Astrocyte (in vitro differentiated cells and primary cell): ENCODE measurements at regions not wholly inside any gene's neighbourhood (a gene's known extent, or its start where the extent isn't known, plus 50 kb on each side); places are given as distances from the start of the nearest gene placed in this dataset.

ENCODE experiments used
- DNase-seq: peaks from one replicate; pipeline ENCODE4 v3.0.0-alpha.2; 2010; ENCODE audit warnings: low read depth
- FAIRE-seq: peaks from 2 replicates; lab custom pipeline; 2011; peaks lifted over from hg19 to GRCh38; lab: Jason Lieb, UNC
- H2AFZ ChIP-seq: 2 replicates; pipeline ENCODE4 v1.6.0; 2012; ENCODE audit warnings: low read depth, low read length, inconsistent platforms
- H3K27ac ChIP-seq: 2 replicates; pipeline ENCODE4 v1.5.1; 2011; ENCODE audit warnings: low read depth, low read length, inconsistent platforms
- H3K27me3 ChIP-seq: 2 replicates; pipeline ENCODE4 v1.6.0; 2011; ENCODE audit warnings: low read length, inconsistent platforms; ENCODE audit not compliant: insufficient read depth
- H3K36me3 ChIP-seq: 2 replicates; pipeline ENCODE4 v1.5.1; 2011; ENCODE audit warnings: low read length, inconsistent platforms; ENCODE audit not compliant: insufficient read depth
- H3K4me1 ChIP-seq: 2 replicates; pipeline ENCODE4 v1.5.1; 2011; ENCODE audit warnings: low read length, inconsistent platforms; ENCODE audit not compliant: insufficient read depth
- H3K4me2 ChIP-seq: 2 replicates; pipeline ENCODE4 v1.6.0; 2012; ENCODE audit warnings: low read length, inconsistent platforms
- H3K4me3 ChIP-seq: 2 replicates; pipeline ENCODE4 v1.5.1; 2011; ENCODE audit warnings: low read depth, mild to moderate bottlenecking, low read length, inconsistent platforms; ENCODE audit not compliant: insufficient read depth
- H3K79me2 ChIP-seq: 2 replicates; pipeline ENCODE4 v1.6.0; 2012; ENCODE audit warnings: mild to moderate bottlenecking, low read length, inconsistent platforms; ENCODE audit not compliant: insufficient read depth
- H3K9ac ChIP-seq: 2 replicates; pipeline ENCODE4 v1.6.0; 2012; ENCODE audit warnings: mild to moderate bottlenecking, low read length, inconsistent platforms
- H3K9me3 ChIP-seq: 2 replicates; pipeline ENCODE4 v1.5.1; 2012; ENCODE audit warnings: low read depth, mild to moderate bottlenecking, low read length, inconsistent platforms; ENCODE audit not compliant: insufficient read depth
- H4K20me1 ChIP-seq: 2 replicates; pipeline ENCODE4 v1.6.0; 2012; ENCODE audit warnings: low read length, inconsistent platforms; ENCODE audit not compliant: insufficient read depth
- H3K27ac Mint-ChIP-seq: one replicate; pipeline ENCODE4 v1.8.0; 2021; ENCODE audit warnings: mild to moderate bottlenecking, mixed read lengths; ENCODE audit not compliant: unreplicated experiment
- H3K27me3 Mint-ChIP-seq: one replicate; pipeline ENCODE4 v1.8.0; 2021; ENCODE audit warnings: low read depth, mixed read lengths; ENCODE audit not compliant: unreplicated experiment
- H3K36me3 Mint-ChIP-seq: one replicate; pipeline ENCODE4 v1.8.0; 2021; ENCODE audit warnings: low read depth, mixed read lengths; ENCODE audit not compliant: unreplicated experiment
- H3K4me1 Mint-ChIP-seq: one replicate; pipeline ENCODE4 v1.8.0; 2021; ENCODE audit warnings: low read depth, mixed read lengths; ENCODE audit not compliant: unreplicated experiment
- H3K4me3 Mint-ChIP-seq: one replicate; pipeline ENCODE4 v1.8.0; 2021; ENCODE audit warnings: mild to moderate bottlenecking, moderate library complexity, mixed read lengths; ENCODE audit not compliant: unreplicated experiment
- H3K9me3 Mint-ChIP-seq: one replicate; pipeline ENCODE4 v1.8.0; 2021; ENCODE audit warnings: mild to moderate bottlenecking, mixed read lengths; ENCODE audit not compliant: unreplicated experiment
- CTCF ChIP-seq: IDR thresholded peaks from 2 replicates; pipeline ENCODE4 v1.5.1; 2011; ENCODE audit warnings: low read depth, mild to moderate bottlenecking, inconsistent platforms, low read length, moderate library complexity; ENCODE audit not compliant: insufficient read depth
- EZH2 ChIP-seq: IDR thresholded peaks from 2 replicates; pipeline ENCODE4 v1.6.1; 2012; ENCODE audit warnings: mild to moderate bottlenecking, low read length, inconsistent platforms; ENCODE audit not compliant: insufficient read depth

GRCh38 chr6:137952247-137952646, 85.2 kb downstream of the TNFAIP3 start:
- Mint-ChIP-seq H3K4me3 (no peak overlapping the region), H3K9me3 (peaks cover 2% of the 10 kb centered on the region), H3K27me3 (peaks cover 2% of the 10 kb centered on the region), H3K4me1 (no peaks in the 10 kb centered on the region), H3K36me3 (no peaks in the 10 kb centered on the region), H3K27ac (no peak overlapping the region)
- Histone ChIP-seq H3K9ac (no peak overlapping the region), H4K20me1 (no peaks in the 10 kb centered on the region), H2AFZ (no peak overlapping the region), H3K4me1 (no peaks in the 10 kb centered on the region), H3K9me3 (no peaks in the 10 kb centered on the region), H3K27me3 (peaks cover 5% of the 10 kb centered on the region), H3K27ac (no peak overlapping the region), H3K36me3 (no peaks in the 10 kb centered on the region), H3K79me2 (no peaks in the 10 kb centered on the region), H3K4me2 (no peak overlapping the region), H3K4me3 (no peak overlapping the region)
- FAIRE-seq, result no peak
- no peak for DNase-seq
- no peak for TF ChIP-seq EZH2
- TF ChIP-seq CTCF, result no peak

- Histone ChIP-seq H3K4me3 (no peak overlapping the region), H3K9ac (no peak overlapping the region), H3K27me3 (peaks cover 5% of the 10 kb centered on the region), H3K4me1 (no peaks in the 10 kb centered on the region), H3K4me2 (no peak overlapping the region), H4K20me1 (no peaks in the 10 kb centered on the region), H3K36me3 (no peaks in the 10 kb centered on the region), H3K27ac (no peak overlapping the region), H2AFZ (no peak overlapping the region), H3K79me2 (no peaks in the 10 kb centered on the region), H3K9me3 (no peaks in the 10 kb centered on the region)
- FAIRE-seq, result no peak
- H3K27ac Mint-ChIP-seq, result no peak overlapping the region
- no peak for TF ChIP-seq EZH2
- H3K4me3 Mint-ChIP-seq, result no peak overlapping the region
- H3K27me3 Mint-ChIP-seq, result peaks cover 2% of the 10 kb centered on the region
- no peaks in the 10 kb centered on the region for H3K4me1 Mint-ChIP-seq
- no peak for DNase-seq
- no peaks in the 10 kb centered on the region for H3K36me3 Mint-ChIP-seq
- H3K9me3 Mint-ChIP-seq, result peaks cover 2% of the 10 kb centered on the region
Observed at GRCh38 chr6:137953761-137954160, 86.7 kb downstream of the TNFAIP3 start.

- H3K27me3 Mint-ChIP-seq, result peaks cover 2% of the 10 kb centered on the region
- FAIRE-seq, result no peak
- Histone ChIP-seq H3K4me1 (no peaks in the 10 kb centered on the region), H3K9me3 (no peaks in the 10 kb centered on the region), H2AFZ (no peak overlapping the region), H3K36me3 (no peaks in the 10 kb centered on the region), H3K4me2 (no peak overlapping the region), H3K27me3 (peaks cover 5% of the 10 kb centered on the region), H3K27ac (no peak overlapping the region), H3K4me3 (no peak overlapping the region), H3K79me2 (no peaks in the 10 kb centered on the region), H4K20me1 (no peaks in the 10 kb centered on the region), H3K9ac (no peak overlapping the region)
- no peaks in the 10 kb centered on the region for H3K4me1 Mint-ChIP-seq
- no peak overlapping the region for H3K4me3 Mint-ChIP-seq
- no peaks in the 10 kb centered on the region for H3K36me3 Mint-ChIP-seq
- peaks cover 2% of the 10 kb centered on the region for H3K9me3 Mint-ChIP-seq
- no peak overlapping the region for H3K27ac Mint-ChIP-seq
- TF ChIP-seq CTCF (no peak), EZH2 (no peak)
- no peak for DNase-seq
Observed at GRCh38 chr6:137954253-137954652, 87.2 kb downstream of the TNFAIP3 start.
